ENCODE measurements at regions not wholly inside any gene's neighbourhood (a gene's known extent, or its start where the extent isn't known, plus 50 kb on each side); places are given as distances from the start of the nearest gene placed in this dataset.

- no peaks in the 10 kb centered on the region for H3K36me3 ChIP-seq
- DNase-seq: no peak
- intact Hi-C loops (cut with DNase I): no loop called here
- TF ChIP-seq, protein P1, sequence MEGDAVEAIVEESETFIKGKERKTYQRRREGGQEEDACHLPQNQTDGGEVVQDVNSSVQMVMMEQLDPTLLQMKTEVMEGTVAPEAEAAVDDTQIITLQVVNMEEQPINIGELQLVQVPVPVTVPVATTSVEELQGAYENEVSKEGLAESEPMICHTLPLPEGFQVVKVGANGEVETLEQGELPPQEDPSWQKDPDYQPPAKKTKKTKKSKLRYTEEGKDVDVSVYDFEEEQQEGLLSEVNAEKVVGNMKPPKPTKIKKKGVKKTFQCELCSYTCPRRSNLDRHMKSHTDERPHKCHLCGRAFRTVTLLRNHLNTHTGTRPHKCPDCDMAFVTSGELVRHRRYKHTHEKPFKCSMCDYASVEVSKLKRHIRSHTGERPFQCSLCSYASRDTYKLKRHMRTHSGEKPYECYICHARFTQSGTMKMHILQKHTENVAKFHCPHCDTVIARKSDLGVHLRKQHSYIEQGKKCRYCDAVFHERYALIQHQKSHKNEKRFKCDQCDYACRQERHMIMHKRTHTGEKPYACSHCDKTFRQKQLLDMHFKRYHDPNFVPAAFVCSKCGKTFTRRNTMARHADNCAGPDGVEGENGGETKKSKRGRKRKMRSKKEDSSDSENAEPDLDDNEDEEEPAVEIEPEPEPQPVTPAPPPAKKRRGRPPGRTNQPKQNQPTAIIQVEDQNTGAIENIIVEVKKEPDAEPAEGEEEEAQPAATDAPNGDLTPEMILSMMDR (IDR thresholded peaks at IDR 0.05): no peak
- TF ChIP-seq POLR2A (IDR thresholded peaks at IDR 0.05): no peak
- H3K27me3 ChIP-seq: no peaks in the 10 kb centered on the region
- H3K9me3 ChIP-seq: no peaks in the 10 kb centered on the region
- WGBS, 4 donors: 90 to 92% (median 92%) methylated on average over 5 of the region's 5 CpGs
- no peak overlapping the region for H3K4me3 ChIP-seq
- H3K27ac ChIP-seq: no peak overlapping the region
- no peaks in the 10 kb centered on the region for H3K4me1 ChIP-seq
- no peak for ATAC-seq
Observed at GRCh38 chr15:57849317-57849716, 142.8 kb downstream of the POLR2M start.

- H3K36me3 ChIP-seq: no peaks in the 10 kb centered on the region
- H3K4me1 ChIP-seq: peaks cover 0 to 6% (median 0%) of the 10 kb centered on the region in 12 donors
- no peaks in the 10 kb centered on the region for H3K9me3 ChIP-seq
- H3K27ac ChIP-seq: no peak overlapping the region
- TF ChIP-seq, protein P1 (IDR thresholded peaks at IDR 0.05): no peak
- no peak for TF ChIP-seq POLR2A (IDR thresholded peaks at IDR 0.05)
- no peak for DNase-seq
- H3K27me3 ChIP-seq: no peaks in the 10 kb centered on the region
- H3K4me3 ChIP-seq: no peak overlapping the region
- intact Hi-C loops (cut with DNase I): no loop called here
- ATAC-seq: no peak
Observed at GRCh38 chr15:57854531-57854930, 148.0 kb downstream of the POLR2M start.

- H3K27me3 ChIP-seq: no peaks in the 10 kb centered on the region
- no peak overlapping the region for H3K4me3 ChIP-seq
- H3K9me3 ChIP-seq: peaks cover 0 to 7% (median 0%) of the 10 kb centered on the region in 12 donors
- intact Hi-C loops (cut with DNase I): loop anchor here in 3 of 10 donors (2.0 to 5.0 kb wide), 3 partner anchors 105 to 126 kb away; no protein-coding TSS in a partner anchor
- DNase-seq: no peak
- no peak for TF ChIP-seq POLR2A (IDR thresholded peaks at IDR 0.05)
- TF ChIP-seq, protein P1 (IDR thresholded peaks at IDR 0.05): no peak
- H3K27ac ChIP-seq: no peak overlapping the region
- no peaks in the 10 kb centered on the region for H3K36me3 ChIP-seq
- 88 to 100% (median 92%) methylated on average over 1 of the region's 1 CpG for WGBS, 4 donors
- ATAC-seq: no peak
- H3K4me1 ChIP-seq: peaks cover 0 to 9% (median 2%) of the 10 kb centered on the region in 12 donors
Observed at GRCh38 chr15:57857871-57858270, 151.4 kb downstream of the POLR2M start.

GRCh38 chr15:57859130-57859685 lies 152.7 kb downstream of the POLR2M start:
- H3K36me3 ChIP-seq: no peaks in the 10 kb centered on the region
- H3K4me3 ChIP-seq: no peak overlapping the region
- no peak overlapping the region for H3K27ac ChIP-seq
- intact Hi-C loops (cut with DNase I): loop anchor here in 2 of 10 donors (5.0 kb wide), 2 partner anchors 107 to 127 kb away; no protein-coding TSS in a partner anchor
- peaks cover 0 to 7% (median 0%) of the 10 kb centered on the region in 12 donors for H3K9me3 ChIP-seq
- H3K27me3 ChIP-seq: no peaks in the 10 kb centered on the region
- TF ChIP-seq, protein P1 (IDR thresholded peaks at IDR 0.05): no peak
- no peak for TF ChIP-seq POLR2A (IDR thresholded peaks at IDR 0.05)
- DNase-seq: no peak
- ATAC-seq: no peak
- 93 to 98% (median 97%) methylated on average over 2 of the region's 2 CpGs for WGBS, 4 donors
- peaks cover 0 to 9% (median 2%) of the 10 kb centered on the region in 12 donors for H3K4me1 ChIP-seq

Measured in heart left ventricle (tissue), 16 donors.